GM18517 (cell line): ENCODE measurements at regions not wholly inside any gene's neighbourhood (a gene's known extent, or its start where the extent isn't known, plus 50 kb on each side); places are given as distances from the start of the nearest gene placed in this dataset.

Source experiments
- ATAC-seq: cut with Tn5 transposase; IDR thresholded peaks from one replicate; pipeline ENCODE4 v1.9.1; 2021; ENCODE audit warnings: mild to moderate bottlenecking, moderate library complexity; ENCODE audit not compliant: unreplicated experiment

GRCh38 chr10:91694170-91694794, 61.4 kb upstream of the PPP1R3C start:
- ATAC-seq, result no peak

- no peak for ATAC-seq
Observed at GRCh38 chr10:91691981-91692380, 59.1 kb upstream of the PPP1R3C start.

- ATAC-seq, result no peak
Observed at GRCh38 chr10:91690996-91691676, 58.3 kb upstream of the PPP1R3C start.

GRCh38 chr10:91690412-91690811, 57.5 kb upstream of the PPP1R3C start:
- ATAC-seq, result no peak

GRCh38 chr10:91689731-91690168, 56.9 kb upstream of the PPP1R3C start:
- no peak for ATAC-seq

GRCh38 chr10:91684841-91685240, 52.0 kb upstream of the PPP1R3C start:
- no peak for ATAC-seq

GRCh38 chr10:91683975-91684374, 51.1 kb upstream of the PPP1R3C start:
- no peak for ATAC-seq

GRCh38 chr10:91682912-91683311, 50.0 kb upstream of the PPP1R3C start:
- no peak for ATAC-seq
